ENCODE measurements at regions not wholly inside any gene's neighbourhood (a gene's known extent, or its start where the extent isn't known, plus 50 kb on each side); places are given as distances from the start of the nearest gene placed in this dataset.

GRCh38 chr15:95910643-95911212 is 419.8 kb upstream of the NR2F2 start:
- TF ChIP-seq CTCF (IDR thresholded peaks at IDR 0.05; ENCODE audit: low read depth, low read length), result no peak
- no peak overlapping the region for H3K4me3 ChIP-seq (ENCODE audit: low read depth, low read length)

- no peak overlapping the region for H3K4me3 ChIP-seq (ENCODE audit: low read depth, low read length)
- no peak for TF ChIP-seq CTCF (IDR thresholded peaks at IDR 0.05; ENCODE audit: low read depth, low read length)
Measured at GRCh38 chr15:95911570-95912279, 418.8 kb upstream of the NR2F2 start.

- no peak overlapping the region for H3K4me3 ChIP-seq (ENCODE audit: low read depth, low read length)
- TF ChIP-seq CTCF (IDR thresholded peaks at IDR 0.05; ENCODE audit: low read depth, low read length), result no peak
Measured at GRCh38 chr15:95912280-95912625, 418.2 kb upstream of the NR2F2 start.

- no peak for TF ChIP-seq CTCF (IDR thresholded peaks at IDR 0.05; ENCODE audit: low read depth, low read length)
- H3K4me3 ChIP-seq (ENCODE audit: low read depth, low read length), result no peak overlapping the region
Measured at GRCh38 chr15:95912728-95913127, 417.8 kb upstream of the NR2F2 start.

GRCh38 chr15:95916568-95916967 is 413.9 kb upstream of the NR2F2 start:
- no peak for TF ChIP-seq CTCF (IDR thresholded peaks at IDR 0.05; ENCODE audit: low read depth, low read length)

GRCh38 chr15:95918525-95918924 is 412.0 kb upstream of the NR2F2 start:
- H3K4me3 ChIP-seq (ENCODE audit: low read depth, low read length), result no peak overlapping the region
- TF ChIP-seq CTCF (IDR thresholded peaks at IDR 0.05; ENCODE audit: low read depth, low read length), result no peak

More at GRCh38 chr15:95916568-95916967, 413.9 kb upstream of the NR2F2 start:
- no peak overlapping the region for H3K4me3 ChIP-seq (ENCODE audit: low read depth, low read length)

- no peak overlapping the region for H3K4me3 ChIP-seq (ENCODE audit: low read depth, low read length)
- TF ChIP-seq CTCF (IDR thresholded peaks at IDR 0.05; ENCODE audit: low read depth, low read length), result no peak
Measured at GRCh38 chr15:95919460-95919859, 411.0 kb upstream of the NR2F2 start.
